Caco-2 (cell line): ENCODE measurements at regions not wholly inside any gene's neighbourhood (a gene's known extent, or its start where the extent isn't known, plus 50 kb on each side); places are given as distances from the start of the nearest gene placed in this dataset.

Experiments
- BruUV-seq: library from RNA; stranded (reverse); fragments of 400-500 nt; replicated peaks from 2 replicates; lab custom pipeline; 2021; lab: Mats Ljungman, UMichigan
- CTCF ChIA-PET: fragments of 300-600 bp; sonication (Branson Sonifier 250); formaldehyde crosslinking; loops from one replicate; lab custom pipeline; 2022; ENCODE audit warnings: antibody characterized with exemption; lab: Charles Lee
- POLR2A ChIA-PET: fragments of 300-600 bp; sonication (Branson Sonifier 250); formaldehyde crosslinking; loops from one replicate; lab custom pipeline; 2022; ENCODE audit warnings: antibody characterized with exemption; lab: Charles Lee
- DNase-seq, 2 experiments: peaks; one replicate each; pipeline versions ENCODE4 v3.0.0 to v3.0.0-alpha.2; 2020 to 2022
- H3K27me3 ChIP-seq: replicated peaks from 2 replicates; pipeline ENCODE4 v1.6.0; 2011; ENCODE audit warnings: low read length; ENCODE audit not compliant: control insufficient read depth, insufficient read depth
- H3K36me3 ChIP-seq: 2 replicates; pipeline ENCODE4 v1.5.1; 2011; ENCODE audit warnings: low read length; ENCODE audit not compliant: control insufficient read depth, insufficient read depth
- H3K4me1 ChIP-seq: fragments of 250-450 bp; sonication (Bioruptor Pico); 2 replicates; pipeline ENCODE4 v1.5.1; 2020; ENCODE audit warnings: mild to moderate bottlenecking
- H3K4me3 ChIP-seq: 2 replicates; pipeline ENCODE4 v1.5.1; 2011; ENCODE audit warnings: low read depth, mild to moderate bottlenecking, control low read depth, low read length
- H3K9me3 ChIP-seq: fragments of 250-450 bp; sonication (Bioruptor Pico); 2 replicates; pipeline ENCODE4 v1.5.1; 2020; ENCODE audit warnings: mild to moderate bottlenecking, moderate library complexity
- H3K27ac Mint-ChIP-seq: one replicate; pipeline ENCODE4 v1.8.0; 2022; ENCODE audit warnings: mixed read lengths; ENCODE audit not compliant: unreplicated experiment
- H3K27me3 Mint-ChIP-seq: one replicate; pipeline ENCODE4 v1.8.0; 2022; ENCODE audit warnings: mixed read lengths; ENCODE audit not compliant: insufficient read depth, unreplicated experiment
- H3K36me3 Mint-ChIP-seq: one replicate; pipeline ENCODE4 v1.8.0; 2022; ENCODE audit warnings: mild to moderate bottlenecking, mixed read lengths; ENCODE audit not compliant: insufficient read depth, unreplicated experiment
- H3K4me1 Mint-ChIP-seq: one replicate; pipeline ENCODE4 v1.8.0; 2022; ENCODE audit warnings: low read depth, mixed read lengths; ENCODE audit not compliant: unreplicated experiment
- H3K4me3 Mint-ChIP-seq: one replicate; pipeline ENCODE4 v1.8.0; 2022; ENCODE audit warnings: mild to moderate bottlenecking, moderate library complexity, mixed read lengths; ENCODE audit not compliant: unreplicated experiment
- H3K9me3 Mint-ChIP-seq: one replicate; pipeline ENCODE4 v1.8.0; 2022; ENCODE audit warnings: mixed read lengths; ENCODE audit not compliant: unreplicated experiment
- intact Hi-C: fragments of 100-400 bp; cut with micrococcal nuclease; formaldehyde crosslinking; loops from one replicate; pipeline ENCODE4 v1.10.0; 2022; ENCODE audit not compliant: unreplicated experiment
- TF ChIP-seq, protein P1 (sequence below), 2 experiments: fragments of 200-600 bp in 1 of 2; IDR thresholded peaks; 1 replicate in 1 of 2; 2 replicates in 1 of 2; pipeline versions ENCODE4 v1.5.1 to v1.8.0; 2011 to 2022; ENCODE audit warnings: antibody characterized with exemption in 1 of 2, control low read depth in 1 of 2, inconsistent platforms in 1 of 2, low read depth in 1 of 2, low read length in 1 of 2, mild to moderate bottlenecking in 1 of 2, moderate library complexity in 1 of 2; ENCODE audit not compliant: insufficient read depth in 1 of 2, severe bottlenecking in 1 of 2, unreplicated experiment in 1 of 2

DNA sequence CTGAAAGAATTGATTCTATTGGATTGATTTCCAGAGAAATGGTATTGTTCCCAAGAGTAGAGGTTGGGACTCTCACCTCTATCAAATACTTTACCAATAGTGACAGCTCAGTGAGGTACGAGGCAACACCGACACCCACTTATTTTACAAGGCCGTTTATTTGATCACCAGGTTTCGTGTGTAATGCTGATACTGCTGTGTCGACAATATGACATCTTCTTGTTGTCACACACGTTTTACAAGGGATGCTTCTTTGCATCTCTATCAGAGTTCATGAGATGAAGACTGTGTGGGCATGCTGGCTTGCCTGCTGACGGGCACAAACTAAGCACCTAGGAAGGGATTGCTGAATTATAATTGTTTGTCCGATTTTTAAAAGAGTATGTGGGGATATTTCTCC is 217.8 kb upstream of the EGLN3 start:
- TF ChIP-seq, protein P1, sequence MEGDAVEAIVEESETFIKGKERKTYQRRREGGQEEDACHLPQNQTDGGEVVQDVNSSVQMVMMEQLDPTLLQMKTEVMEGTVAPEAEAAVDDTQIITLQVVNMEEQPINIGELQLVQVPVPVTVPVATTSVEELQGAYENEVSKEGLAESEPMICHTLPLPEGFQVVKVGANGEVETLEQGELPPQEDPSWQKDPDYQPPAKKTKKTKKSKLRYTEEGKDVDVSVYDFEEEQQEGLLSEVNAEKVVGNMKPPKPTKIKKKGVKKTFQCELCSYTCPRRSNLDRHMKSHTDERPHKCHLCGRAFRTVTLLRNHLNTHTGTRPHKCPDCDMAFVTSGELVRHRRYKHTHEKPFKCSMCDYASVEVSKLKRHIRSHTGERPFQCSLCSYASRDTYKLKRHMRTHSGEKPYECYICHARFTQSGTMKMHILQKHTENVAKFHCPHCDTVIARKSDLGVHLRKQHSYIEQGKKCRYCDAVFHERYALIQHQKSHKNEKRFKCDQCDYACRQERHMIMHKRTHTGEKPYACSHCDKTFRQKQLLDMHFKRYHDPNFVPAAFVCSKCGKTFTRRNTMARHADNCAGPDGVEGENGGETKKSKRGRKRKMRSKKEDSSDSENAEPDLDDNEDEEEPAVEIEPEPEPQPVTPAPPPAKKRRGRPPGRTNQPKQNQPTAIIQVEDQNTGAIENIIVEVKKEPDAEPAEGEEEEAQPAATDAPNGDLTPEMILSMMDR (IDR thresholded peaks at IDR 0.05; ENCODE audit: insufficient read depth in 1 of 2, low read depth in 1 of 2, low read length in 1 of 2, severe bottlenecking in 1 of 2, unreplicated experiment in 1 of 2): no peak
- H3K27me3 Mint-ChIP-seq: no peaks in the 10 kb centered on the region
- CTCF ChIA-PET: no interaction called here

DNA sequence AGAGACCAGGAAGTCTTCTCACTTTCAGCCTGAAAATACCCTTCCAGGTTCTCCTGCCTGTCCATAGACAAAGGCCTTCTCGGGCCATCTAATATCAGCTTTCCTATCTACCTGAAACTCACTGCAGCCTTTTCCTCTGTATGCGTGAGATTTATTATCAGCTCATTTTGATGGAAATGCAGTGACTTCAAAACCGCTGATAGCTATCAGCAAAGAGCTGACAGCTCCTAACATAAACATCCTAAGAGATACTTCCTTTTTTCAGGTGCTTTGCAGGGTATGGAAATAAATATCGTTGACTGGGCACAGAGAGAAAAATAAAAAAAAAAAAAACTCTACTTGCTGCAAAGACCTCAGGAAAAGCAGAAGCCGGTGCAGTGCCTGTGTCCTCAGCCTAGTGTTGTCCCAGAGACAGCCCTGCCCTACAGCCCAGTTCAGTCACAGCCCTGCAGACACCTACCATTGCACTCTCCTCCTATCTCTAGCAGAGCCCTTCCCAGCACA is 215.0 kb upstream of the EGLN3 start:
- ChIA-PET POLR2A (no interaction called here), CTCF (no interaction called here)
- TF ChIP-seq, protein P1 (IDR thresholded peaks at IDR 0.05; ENCODE audit: insufficient read depth in 1 of 2, low read depth in 1 of 2, low read length in 1 of 2, severe bottlenecking in 1 of 2, unreplicated experiment in 1 of 2): no peak
- H3K4me1 Mint-ChIP-seq: no peaks in the 10 kb centered on the region
- no peaks in the 10 kb centered on the region for H3K27me3 Mint-ChIP-seq
- Histone ChIP-seq H3K9me3 (no peaks in the 10 kb centered on the region), H3K36me3 (no peaks in the 10 kb centered on the region), H3K4me1 (no peaks in the 10 kb centered on the region), H3K4me3 (no peak overlapping the region), H3K27me3 (no peaks in the 10 kb centered on the region)
- intact Hi-C loops: no loop called here
- no peak overlapping the region for H3K27ac Mint-ChIP-seq
- no TSS peak for BruUV-seq
- H3K36me3 Mint-ChIP-seq: no peaks in the 10 kb centered on the region
- H3K9me3 Mint-ChIP-seq: no peaks in the 10 kb centered on the region
- no peak overlapping the region for H3K4me3 Mint-ChIP-seq
- DNase-seq: no peak

More for the DNA sequence above, 217.8 kb upstream of the EGLN3 start:
- H3K4me3 Mint-ChIP-seq: no peak overlapping the region
- intact Hi-C loops: no loop called here
- H3K4me3 ChIP-seq: no peak overlapping the region
- POLR2A ChIA-PET: no interaction called here
- peaks cover 8% of the 10 kb centered on the region for H3K4me1 Mint-ChIP-seq
- H3K4me1 ChIP-seq: peaks cover 8% of the 10 kb centered on the region; the same call in 1 of the 2 replicates
- no peaks in the 10 kb centered on the region for H3K36me3 ChIP-seq
- no peaks in the 10 kb centered on the region for H3K9me3 Mint-ChIP-seq
- H3K9me3 ChIP-seq: no peaks in the 10 kb centered on the region
- H3K36me3 Mint-ChIP-seq: no peaks in the 10 kb centered on the region
- BruUV-seq: no TSS peak
- no peak for DNase-seq
- H3K27me3 ChIP-seq: no peaks in the 10 kb centered on the region
- H3K27ac Mint-ChIP-seq: no peak overlapping the region

DNA sequence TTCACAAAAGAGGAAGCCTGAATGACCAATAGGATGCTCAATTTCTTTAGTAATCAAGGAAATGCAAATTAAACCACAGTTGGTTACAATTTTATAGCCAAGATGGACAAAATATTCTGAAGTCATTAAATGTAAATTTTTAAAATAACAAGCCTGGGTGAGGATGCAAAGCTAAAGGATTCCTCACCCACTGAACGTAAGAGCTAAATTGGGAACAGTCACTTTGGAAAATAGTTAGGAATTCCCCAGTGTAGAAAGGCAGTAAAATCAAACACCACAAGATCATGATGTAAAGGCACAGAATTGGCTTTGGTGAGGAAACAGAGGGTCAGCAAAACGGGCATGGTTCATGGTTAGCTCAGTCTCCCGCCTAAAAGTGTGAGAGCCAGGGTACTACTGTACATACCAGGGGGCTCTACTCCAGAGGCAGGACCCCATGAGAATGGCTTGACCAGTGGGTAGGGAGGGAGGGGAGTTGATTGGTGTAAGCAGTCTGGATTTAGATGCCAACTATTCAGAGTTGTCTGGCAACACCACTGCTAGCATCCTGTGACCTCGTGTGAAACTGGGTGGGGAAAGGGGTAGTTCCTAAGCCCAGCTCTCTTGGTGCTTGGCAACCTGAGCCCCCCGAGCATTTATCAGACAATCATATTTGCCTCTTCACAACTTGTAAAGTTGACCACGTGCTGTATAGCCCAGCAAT is 213.4 kb upstream of the EGLN3 start:
- Histone ChIP-seq H3K4me1 (no peaks in the 10 kb centered on the region), H3K27me3 (no peaks in the 10 kb centered on the region), H3K9me3 (no peaks in the 10 kb centered on the region), H3K36me3 (no peaks in the 10 kb centered on the region), H3K4me3 (no peak overlapping the region)
- Mint-ChIP-seq H3K27me3 (no peaks in the 10 kb centered on the region), H3K36me3 (no peaks in the 10 kb centered on the region), H3K27ac (no peak overlapping the region), H3K4me1 (no peaks in the 10 kb centered on the region), H3K9me3 (no peaks in the 10 kb centered on the region), H3K4me3 (no peak overlapping the region)
- ChIA-PET CTCF (no interaction called here), POLR2A (no interaction called here)
- TF ChIP-seq, protein P1 (IDR thresholded peaks at IDR 0.05; ENCODE audit: insufficient read depth in 1 of 2, low read depth in 1 of 2, low read length in 1 of 2, severe bottlenecking in 1 of 2, unreplicated experiment in 1 of 2): no peak
- BruUV-seq: no TSS peak
- DNase-seq: no peak
- intact Hi-C loops: no loop called here
